ENCODE measurements at regions not wholly inside any gene's neighbourhood (a gene's known extent, or its start where the extent isn't known, plus 50 kb on each side); places are given as distances from the start of the nearest gene placed in this dataset.

- no peaks in the 10 kb centered on the region for H3K36me3 ChIP-seq (ENCODE audit: insufficient read depth in 1 of 2, low read depth in 1 of 2)
- H3K4me3 ChIP-seq = no peak overlapping the region
- H3K27ac ChIP-seq = no peak overlapping the region
- H3K4me1 ChIP-seq = peaks cover 11% of the 10 kb centered on the region
- H3K9me3 ChIP-seq = no peaks in the 10 kb centered on the region
- intact Hi-C loops (cut with DNase I) = no loop called here
- no peak for TF ChIP-seq CTCF (IDR thresholded peaks at IDR 0.05)
- H3K27me3 ChIP-seq (ENCODE audit: insufficient read depth in 3 of 3, low read length in 2 of 3) = no peaks in the 10 kb centered on the region
- WGBS, 3 donors = 70 to 90% (median 79%) methylated on average over 5 of the region's 5 CpGs
- ATAC-seq (no peak), DNase-seq (no peak)
These were observed 64.2 kb upstream of the CECR2 start for GRCh38 chr22:17305076-17305475.

- Histone ChIP-seq H3K27me3 (ENCODE audit: insufficient read depth in 3 of 3, low read length in 2 of 3) (no peaks in the 10 kb centered on the region), H3K4me1 (peaks cover 10% of the 10 kb centered on the region), H3K9me3 (no peaks in the 10 kb centered on the region), H3K27ac (peak overlapping the region; percentile 54), H3K36me3 (ENCODE audit: insufficient read depth in 1 of 2, low read depth in 1 of 2) (no peaks in the 10 kb centered on the region), H3K4me3 (no peak overlapping the region)
- 51 to 70% (median 54%) methylated on average over 21 of the region's 21 CpGs for WGBS, 3 donors
- ATAC-seq = peak; percentile 78 to 86 (median 81)
- no peak for TF ChIP-seq CTCF (IDR thresholded peaks at IDR 0.05)
- DNase-seq = no peak
- intact Hi-C loops (cut with DNase I) = no loop called here
These were observed 65.2 kb upstream of the CECR2 start for GRCh38 chr22:17303840-17304779.

- 94 to 95% (median 94%) methylated on average over 15 of the region's 15 CpGs for WGBS, 3 donors
These were observed 65.8 kb upstream of the CECR2 start for GRCh38 chr22:17303441-17303839.

GRCh38 chr22:17302616-17303015 lies 66.6 kb upstream of the CECR2 start:
- no peak for ATAC-seq

More at GRCh38 chr22:17303441-17303839, 65.8 kb upstream of the CECR2 start:
- no peaks in the 10 kb centered on the region for H3K9me3 ChIP-seq
- no peaks in the 10 kb centered on the region for H3K27me3 ChIP-seq (ENCODE audit: insufficient read depth in 3 of 3, low read length in 2 of 3)
- no peaks in the 10 kb centered on the region for H3K36me3 ChIP-seq (ENCODE audit: insufficient read depth in 1 of 2, low read depth in 1 of 2)
- H3K27ac ChIP-seq = no peak overlapping the region
- H3K4me3 ChIP-seq = no peak overlapping the region
- H3K4me1 ChIP-seq = peaks cover 4% of the 10 kb centered on the region
- DNase-seq (no peak), ATAC-seq (peak in 1 of 4 donors; percentile 9)
- intact Hi-C loops (cut with DNase I) = no loop called here
- no peak for TF ChIP-seq CTCF (IDR thresholded peaks at IDR 0.05)

More at GRCh38 chr22:17302616-17303015, 66.6 kb upstream of the CECR2 start:
- Histone ChIP-seq H3K9me3 (no peaks in the 10 kb centered on the region), H3K36me3 (ENCODE audit: insufficient read depth in 1 of 2, low read depth in 1 of 2) (no peaks in the 10 kb centered on the region), H3K27me3 (ENCODE audit: insufficient read depth in 3 of 3, low read length in 2 of 3) (no peaks in the 10 kb centered on the region), H3K4me1 (no peaks in the 10 kb centered on the region), H3K4me3 (no peak overlapping the region), H3K27ac (no peak overlapping the region)
- DNase-seq = no peak
- WGBS, 3 donors = 81 to 100% (median 94%) methylated on average over 1 of the region's 1 CpG
- TF ChIP-seq CTCF (IDR thresholded peaks at IDR 0.05) = no peak
- intact Hi-C loops (cut with DNase I) = no loop called here

Data from psoas muscle (tissue), 7 donors.